Trophoblast cell (in vitro differentiated cells and primary cell): ENCODE measurements at regions not wholly inside any gene's neighbourhood (a gene's known extent, or its start where the extent isn't known, plus 50 kb on each side); places are given as distances from the start of the nearest gene placed in this dataset.

Experiments
- DNase-seq, 2 donors: peaks; one replicate each; pipeline ENCODE4 v3.0.0-alpha.2; 2016
- H2AFZ ChIP-seq: 2 replicates; pipeline ENCODE4 v1.6.1; 2013; ENCODE audit warnings: low read length, moderate library complexity, mild to moderate bottlenecking; ENCODE audit not compliant: insufficient read depth, poor library complexity
- H2AK5ac ChIP-seq: 2 replicates; pipeline ENCODE4 v1.6.1; 2013; ENCODE audit warnings: mild to moderate bottlenecking, low read length
- H2BK120ac ChIP-seq: 2 replicates; pipeline ENCODE4 v1.6.1; 2013; ENCODE audit warnings: low read length, mild to moderate bottlenecking, moderate library complexity; ENCODE audit not compliant: insufficient read depth, poor library complexity
- H2BK12ac ChIP-seq: 2 replicates; pipeline ENCODE4 v1.6.1; 2013; ENCODE audit warnings: mild to moderate bottlenecking, low read length, moderate library complexity
- H2BK5ac ChIP-seq: 2 replicates; pipeline ENCODE4 v1.6.1; 2013; ENCODE audit warnings: low read length, low read depth, moderate library complexity, mild to moderate bottlenecking; ENCODE audit not compliant: poor library complexity
- H3K14ac ChIP-seq: 2 replicates; pipeline ENCODE4 v1.6.1; 2013; ENCODE audit warnings: mild to moderate bottlenecking, low read length
- H3K18ac ChIP-seq: 2 replicates; pipeline ENCODE4 v1.6.1; 2013; ENCODE audit warnings: mild to moderate bottlenecking, low read length
- H3K23ac ChIP-seq: 2 replicates; pipeline ENCODE4 v1.6.1; 2013; ENCODE audit warnings: low read length
- H3K27ac ChIP-seq: 2 replicates; pipeline ENCODE4 v1.5.1; 2013; ENCODE audit warnings: low read depth, mild to moderate bottlenecking, inconsistent platforms, low read length, moderate library complexity
- H3K27me3 ChIP-seq: 2 replicates; pipeline ENCODE4 v1.6.1; 2013; ENCODE audit warnings: inconsistent platforms, mild to moderate bottlenecking, low read length, moderate library complexity; ENCODE audit not compliant: insufficient read depth
- H3K36me3 ChIP-seq, 2 experiments: 1 replicate in 1 of 2; 2 replicates in 1 of 2; pipeline ENCODE4 v1.6.1; 2013; ENCODE audit warnings: low read length in 2 of 2, mild to moderate bottlenecking in 2 of 2, moderate library complexity in 1 of 2; ENCODE audit not compliant: insufficient read depth in 2 of 2, control insufficient read depth in 1 of 2
- H3K4ac ChIP-seq: 2 replicates; pipeline ENCODE4 v1.6.1; 2013; ENCODE audit warnings: low read depth, mild to moderate bottlenecking, low read length, moderate library complexity
- H3K4me1 ChIP-seq, 2 experiments: 1 replicate in 1 of 2; 2 replicates in 1 of 2; pipeline ENCODE4 v1.6.1; 2013; ENCODE audit warnings: low read length in 2 of 2, mild to moderate bottlenecking in 2 of 2, moderate library complexity in 1 of 2; ENCODE audit not compliant: insufficient read depth in 2 of 2, control insufficient read depth in 1 of 2
- H3K4me2 ChIP-seq: 2 replicates; pipeline ENCODE4 v1.6.1; 2013; ENCODE audit warnings: inconsistent platforms, mild to moderate bottlenecking, low read length, moderate library complexity
- H3K4me3 ChIP-seq: 2 replicates; pipeline ENCODE4 v1.5.1; 2013; ENCODE audit warnings: mild to moderate bottlenecking, low read depth, low read length, inconsistent platforms
- H3K79me1 ChIP-seq: one replicate; pipeline ENCODE4 v1.6.1; 2013; ENCODE audit warnings: low read length
- H3K79me2 ChIP-seq: 2 replicates; pipeline ENCODE4 v1.6.1; 2013; ENCODE audit warnings: low read length, mild to moderate bottlenecking; ENCODE audit not compliant: control insufficient read depth, insufficient read depth, poor library complexity
- H3K9ac ChIP-seq: 2 replicates; pipeline ENCODE4 v1.6.1; 2013; ENCODE audit warnings: mild to moderate bottlenecking, low read length
- H3K9me3 ChIP-seq: 2 replicates; pipeline ENCODE4 v1.6.1; 2013; ENCODE audit warnings: low read depth, mild to moderate bottlenecking, control low read depth, inconsistent platforms, low read length; ENCODE audit not compliant: insufficient read depth
- H4K12ac ChIP-seq: 2 replicates; pipeline ENCODE4 v1.6.1; 2013; ENCODE audit warnings: low read depth, mild to moderate bottlenecking, low read length, moderate library complexity
- H4K8ac ChIP-seq: 2 replicates; pipeline ENCODE4 v1.6.1; 2013; ENCODE audit warnings: low read depth, mild to moderate bottlenecking, low read length, moderate library complexity
- H4K91ac ChIP-seq: one replicate; pipeline ENCODE4 v1.6.1; 2013; ENCODE audit warnings: low read depth, mild to moderate bottlenecking, low read length, moderate library complexity
- WGBS: extraction: QIAGEN DNeasy Blood & Tissue Kit; methylation state at CpG from one replicate; pipeline ENCODE4 v1.1.7; 2013; ENCODE audit warnings: missing lambda C conversion rate; ENCODE audit not compliant: insufficient read length, insufficient coverage; ENCODE audit errors: extremely low coverage; 5-methylcytosine and 5-hydroxymethylcytosine counted together

- no peak overlapping the region for H3K18ac ChIP-seq
These were observed 291.5 kb upstream of the ZNF32 start for GRCh38 chr10:43939939-43940820.

GRCh38 chr10:43939389-43939938 lies 290.8 kb upstream of the ZNF32 start:
- H2AK5ac ChIP-seq: no peak overlapping the region
- no peaks in the 10 kb centered on the region for H3K79me1 ChIP-seq
- H2BK12ac ChIP-seq: no peak overlapping the region
- no peak overlapping the region for H3K27ac ChIP-seq
- no peaks in the 10 kb centered on the region for H3K36me3 ChIP-seq
- H3K9ac ChIP-seq: no peak overlapping the region
- H3K4ac ChIP-seq: no peak overlapping the region
- no peak overlapping the region for H4K91ac ChIP-seq
- H3K4me1 ChIP-seq: no peaks in the 10 kb centered on the region
- no peak for DNase-seq
- no peak overlapping the region for H4K12ac ChIP-seq
- no peaks in the 10 kb centered on the region for H3K79me2 ChIP-seq
- no peak overlapping the region for H2AFZ ChIP-seq
- no peak overlapping the region for H3K14ac ChIP-seq
- H2BK120ac ChIP-seq: no peak overlapping the region
- H4K8ac ChIP-seq: no peak overlapping the region
- no peak overlapping the region for H3K4me3 ChIP-seq
- H3K4me2 ChIP-seq: no peak overlapping the region
- no peak overlapping the region for H3K23ac ChIP-seq
- WGBS: no CpG with 5 or more reads among the region's 6 CpGs
- H2BK5ac ChIP-seq: no peak overlapping the region
- no peaks in the 10 kb centered on the region for H3K9me3 ChIP-seq
- H3K18ac ChIP-seq: no peak overlapping the region
- no peaks in the 10 kb centered on the region for H3K27me3 ChIP-seq

More at GRCh38 chr10:43939939-43940820, 291.5 kb upstream of the ZNF32 start:
- no peak overlapping the region for H2BK120ac ChIP-seq
- no peak overlapping the region for H3K14ac ChIP-seq
- no peaks in the 10 kb centered on the region for H3K9me3 ChIP-seq
- H3K79me1 ChIP-seq: no peaks in the 10 kb centered on the region
- H3K27me3 ChIP-seq: no peaks in the 10 kb centered on the region
- WGBS: no CpG with 5 or more reads among the region's 10 CpGs
- no peak overlapping the region for H3K4me2 ChIP-seq
- no peaks in the 10 kb centered on the region for H3K79me2 ChIP-seq
- no peak overlapping the region for H4K8ac ChIP-seq
- no peak overlapping the region for H2AFZ ChIP-seq
- no peak overlapping the region for H4K91ac ChIP-seq
- no peak overlapping the region for H3K4ac ChIP-seq
- H2AK5ac ChIP-seq: no peak overlapping the region
- H2BK5ac ChIP-seq: no peak overlapping the region
- no peak overlapping the region for H4K12ac ChIP-seq
- H3K4me1 ChIP-seq: no peaks in the 10 kb centered on the region
- H3K9ac ChIP-seq: no peak overlapping the region
- no peak overlapping the region for H2BK12ac ChIP-seq
- H3K23ac ChIP-seq: no peak overlapping the region
- DNase-seq: no peak
- H3K27ac ChIP-seq: no peak overlapping the region
- no peaks in the 10 kb centered on the region for H3K36me3 ChIP-seq
- H3K4me3 ChIP-seq: no peak overlapping the region

GRCh38 chr10:43938810-43939209 lies 290.1 kb upstream of the ZNF32 start:
- Histone ChIP-seq H2AFZ (no peak overlapping the region), H3K4me3 (no peak overlapping the region), H3K14ac (no peak overlapping the region), H2AK5ac (no peak overlapping the region), H3K79me1 (no peaks in the 10 kb centered on the region), H4K12ac (no peak overlapping the region), H3K27ac (no peak overlapping the region), H2BK120ac (no peak overlapping the region), H4K8ac (no peak overlapping the region), H3K18ac (no peak overlapping the region), H2BK12ac (no peak overlapping the region), H3K9ac (no peak overlapping the region), H2BK5ac (no peak overlapping the region), H3K23ac (no peak overlapping the region), H3K4me2 (no peak overlapping the region), H3K36me3 (no peaks in the 10 kb centered on the region), H3K27me3 (no peaks in the 10 kb centered on the region), H3K79me2 (no peaks in the 10 kb centered on the region), H3K4me1 (no peaks in the 10 kb centered on the region), H3K9me3 (peaks cover 3% of the 10 kb centered on the region), H4K91ac (no peak overlapping the region), H3K4ac (no peak overlapping the region)
- no peak for DNase-seq
- no CpG with 5 or more reads among the region's 8 CpGs for WGBS

GRCh38 chr10:43931308-43931930 lies 282.7 kb upstream of the ZNF32 start:
- Histone ChIP-seq H3K79me1 (no peaks in the 10 kb centered on the region), H3K36me3 (no peaks in the 10 kb centered on the region), H4K8ac (no peak overlapping the region), H3K27ac (no peak overlapping the region), H3K27me3 (no peaks in the 10 kb centered on the region), H3K9me3 (peaks cover 7% of the 10 kb centered on the region), H4K91ac (no peak overlapping the region), H3K23ac (no peak overlapping the region), H3K4ac (no peak overlapping the region), H4K12ac (no peak overlapping the region), H3K4me2 (no peak overlapping the region), H2BK120ac (no peak overlapping the region), H3K4me1 (no peaks in the 10 kb centered on the region), H3K9ac (no peak overlapping the region), H2BK12ac (no peak overlapping the region), H3K14ac (no peak overlapping the region), H2AK5ac (no peak overlapping the region), H3K18ac (no peak overlapping the region), H3K4me3 (no peak overlapping the region), H2AFZ (no peak overlapping the region), H3K79me2 (no peaks in the 10 kb centered on the region), H2BK5ac (no peak overlapping the region)
- WGBS: no CpG with 5 or more reads among the region's 4 CpGs
- peak in 1 of 2 donors; percentile 69 for DNase-seq
